ENCODE measurements at regions not wholly inside any gene's neighbourhood (a gene's known extent, or its start where the extent isn't known, plus 50 kb on each side); places are given as distances from the start of the nearest gene placed in this dataset.

- CTCF ChIA-PET (ENCODE audit: low intra/inter-chr PET ratio, low total read pairs), result no interaction called here
- FAIRE-seq (no peak), DNase-seq (ENCODE audit: low spot score) (no peak), ATAC-seq (no peak)
- Histone ChIP-seq H3K4me3 (replicated peaks in 1 of 3; ENCODE audit: insufficient read depth in 1 of 3, low read depth in 2 of 3, low read length in 3 of 3) (no peak overlapping the region), H3K4me2 (ENCODE audit: low read depth, low read length) (no peak overlapping the region), H3K79me2 (ENCODE audit: insufficient read depth, low read length) (no peaks in the 10 kb centered on the region), H4K20me1 (ENCODE audit: insufficient read depth, low read length) (no peaks in the 10 kb centered on the region), H3K9me3 (ENCODE audit: low read length) (no peaks in the 10 kb centered on the region), H3K36me3 (replicated peaks in 1 of 2; ENCODE audit: control insufficient read depth in 1 of 2, insufficient read depth in 2 of 2, low read length in 2 of 2) (no peaks in the 10 kb centered on the region), H2AFZ (ENCODE audit: low read length) (no peak overlapping the region), H3K27ac (ENCODE audit: extremely low read length, insufficient read depth, low read length) (no peak overlapping the region), H3K9ac (ENCODE audit: insufficient read depth, low read depth, low read length) (no peak overlapping the region), H3K4me1 (ENCODE audit: insufficient read depth, low read length) (no peaks in the 10 kb centered on the region), H3K27me3 (ENCODE audit: control insufficient read depth in 1 of 2, insufficient read depth in 2 of 2, low read length in 2 of 2) (no peaks in the 10 kb centered on the region; a peak in 1 of 5 replicates)
- POLR2A ChIA-PET, result no interaction called here
- in situ Hi-C loops (cut with HindIII; ENCODE audit: extremely low pct_ligation_motif_present, low pct_unique_long_range_greater_than_20kb) (no loop called here), intact Hi-C loops (cut with micrococcal nuclease; ENCODE audit: unreplicated experiment) (no loop called here)
- WGBS (ENCODE audit: low lambda C conversion rate), result no CpG with 5 or more reads among the region's 1 CpG
- BruUV-seq (replicated peaks), result no TSS peak
- no peak for TF ChIP-seq MXD1 (CRISPR knock-in tag; IDR thresholded peaks at IDR 0.05)
- no peak for TF ChIP-seq ZBTB1 (CRISPR knock-in tag; IDR thresholded peaks at IDR 0.05; ENCODE audit: borderline replicate concordance)
- TF ChIP-seq ZSCAN20 (CRISPR knock-in tag; IDR thresholded peaks at IDR 0.05; ENCODE audit: borderline replicate concordance), result no peak
- no peak for TF ChIP-seq REXO4 (CRISPR knock-in tag; IDR thresholded peaks at IDR 0.05; ENCODE audit: borderline replicate concordance)
Measured at GRCh38 chr4:60368986-60369385, 831.1 kb upstream of the ADGRL3 start.

- H3K79me2 ChIP-seq (ENCODE audit: insufficient read depth, low read length), result no peaks in the 10 kb centered on the region
- in situ Hi-C loops (cut with HindIII; ENCODE audit: extremely low pct_ligation_motif_present, low pct_unique_long_range_greater_than_20kb) (no loop called here), intact Hi-C loops (cut with micrococcal nuclease; ENCODE audit: unreplicated experiment) (no loop called here)
- H4K20me1 ChIP-seq (ENCODE audit: insufficient read depth, low read length), result no peaks in the 10 kb centered on the region
- ChIA-PET CTCF (ENCODE audit: low intra/inter-chr PET ratio, low total read pairs) (no interaction called here), POLR2A (no interaction called here)
- DNase-seq (ENCODE audit: low spot score) (no peak), ATAC-seq (no peak), FAIRE-seq (no peak)
- no peaks in the 10 kb centered on the region for H3K27me3 ChIP-seq (ENCODE audit: control insufficient read depth in 1 of 2, insufficient read depth in 2 of 2, low read length in 2 of 2)
- H3K4me1 ChIP-seq (ENCODE audit: insufficient read depth, low read length), result no peaks in the 10 kb centered on the region
- no peaks in the 10 kb centered on the region for H3K9me3 ChIP-seq (ENCODE audit: low read length)
- no peak overlapping the region for H3K4me2 ChIP-seq (ENCODE audit: low read depth, low read length)
- BruUV-seq (replicated peaks), result no TSS peak
- H3K9ac ChIP-seq (ENCODE audit: insufficient read depth, low read depth, low read length), result no peak overlapping the region
- WGBS (ENCODE audit: low lambda C conversion rate), result 0% methylated on average over 1 of the region's 1 CpG
- H3K4me3 ChIP-seq (replicated peaks in 1 of 3; ENCODE audit: insufficient read depth in 1 of 3, low read depth in 2 of 3, low read length in 3 of 3), result no peak overlapping the region
- H3K36me3 ChIP-seq (replicated peaks in 1 of 2; ENCODE audit: control insufficient read depth in 1 of 2, insufficient read depth in 2 of 2, low read length in 2 of 2), result no peaks in the 10 kb centered on the region
- no peak overlapping the region for H3K27ac ChIP-seq (ENCODE audit: extremely low read length, insufficient read depth, low read length)
- H2AFZ ChIP-seq (ENCODE audit: low read length), result no peak overlapping the region
- TF ChIP-seq, protein P1, sequence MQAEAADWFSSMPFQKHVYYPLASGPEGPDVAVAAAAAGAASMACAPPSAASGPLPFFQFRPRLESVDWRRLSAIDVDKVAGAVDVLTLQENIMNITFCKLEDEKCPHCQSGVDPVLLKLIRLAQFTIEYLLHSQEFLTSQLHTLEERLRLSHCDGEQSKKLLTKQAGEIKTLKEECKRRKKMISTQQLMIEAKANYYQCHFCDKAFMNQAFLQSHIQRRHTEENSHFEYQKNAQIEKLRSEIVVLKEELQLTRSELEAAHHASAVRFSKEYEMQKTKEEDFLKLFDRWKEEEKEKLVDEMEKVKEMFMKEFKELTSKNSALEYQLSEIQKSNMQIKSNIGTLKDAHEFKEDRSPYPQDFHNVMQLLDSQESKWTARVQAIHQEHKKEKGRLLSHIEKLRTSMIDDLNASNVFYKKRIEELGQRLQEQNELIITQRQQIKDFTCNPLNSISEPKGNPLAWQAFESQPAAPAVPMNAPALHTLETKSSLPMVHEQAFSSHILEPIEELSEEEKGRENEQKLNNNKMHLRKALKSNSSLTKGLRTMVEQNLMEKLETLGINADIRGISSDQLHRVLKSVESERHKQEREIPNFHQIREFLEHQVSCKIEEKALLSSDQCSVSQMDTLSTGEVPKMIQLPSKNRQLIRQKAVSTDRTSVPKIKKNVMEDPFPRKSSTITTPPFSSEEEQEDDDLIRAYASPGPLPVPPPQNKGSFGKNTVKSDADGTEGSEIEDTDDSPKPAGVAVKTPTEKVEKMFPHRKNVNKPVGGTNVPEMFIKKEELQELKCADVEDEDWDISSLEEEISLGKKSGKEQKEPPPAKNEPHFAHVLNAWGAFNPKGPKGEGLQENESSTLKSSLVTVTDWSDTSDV (CRISPR knock-in tag; IDR thresholded peaks at IDR 0.05), result no peak
- TF ChIP-seq CBX2 (IDR thresholded peaks at IDR 0.05; ENCODE audit: low read depth, low read length), result no peak
- no peak for TF ChIP-seq CBX2 (CRISPR knock-in tag; IDR thresholded peaks at IDR 0.05; ENCODE audit: low read depth)
- TF ChIP-seq PCBP1 (IDR thresholded peaks at IDR 0.05; ENCODE audit: borderline replicate concordance, low read depth, low read length), result no peak
- no peak for TF ChIP-seq FOXO1 (CRISPR knock-in tag; IDR thresholded peaks at IDR 0.05)
- no peak for TF ChIP-seq ZNF451 (CRISPR knock-in tag; IDR thresholded peaks at IDR 0.05)
- TF ChIP-seq PAXIP1 (CRISPR knock-in tag; conservative IDR thresholded peaks at IDR 0.05), result no peak
- no peak for TF ChIP-seq KAT7 (CRISPR knock-in tag; IDR thresholded peaks at IDR 0.05; ENCODE audit: borderline replicate concordance)
- TF ChIP-seq CAMTA2 (CRISPR knock-in tag; IDR thresholded peaks at IDR 0.05; ENCODE audit: borderline replicate concordance), result no peak
- TF ChIP-seq ZNF17 (CRISPR knock-in tag; IDR thresholded peaks at IDR 0.05), result no peak
Measured at GRCh38 chr4:60378010-60378409, 822.1 kb upstream of the ADGRL3 start.
